MM.1S (cell line): ENCODE measurements at regions not wholly inside any gene's neighbourhood (a gene's known extent, or its start where the extent isn't known, plus 50 kb on each side); places are given as distances from the start of the nearest gene placed in this dataset.

Source experiments
- DNase-seq: peaks from one replicate; pipeline ENCODE4 v3.0.0-alpha.2; 2015
- H2AFZ ChIP-seq: fragments of 300-600 bp; sonication (generic); 2 replicates; pipeline ENCODE4 v1.6.0; 2016; ENCODE audit warnings: antibody characterized with exemption, low read length
- H3F3A ChIP-seq: fragments of 300-600 bp; sonication (generic); 2 replicates; pipeline ENCODE4 v1.6.1; 2016; ENCODE audit warnings: mild to moderate bottlenecking, antibody characterized with exemption, low read length, moderate library complexity, mixed read lengths; ENCODE audit not compliant: insufficient read depth
- H3K27ac ChIP-seq: fragments of 300-600 bp; sonication (generic); 2 replicates; pipeline ENCODE4 v1.5.1; 2016; ENCODE audit warnings: mild to moderate bottlenecking, low read length
- H3K27me3 ChIP-seq: fragments of 300-600 bp; sonication (generic); replicated peaks from 2 replicates; pipeline ENCODE4 v1.6.0; 2016; ENCODE audit warnings: low read length; ENCODE audit not compliant: insufficient read depth
- H3K36me3 ChIP-seq: fragments of 300-600 bp; sonication (generic); replicated peaks from 2 replicates; pipeline ENCODE4 v1.6.1; 2016; ENCODE audit warnings: mild to moderate bottlenecking, low read length, mixed read lengths; ENCODE audit not compliant: insufficient read depth
- H3K4me1 ChIP-seq: fragments of 300-600 bp; sonication (generic); 2 replicates; pipeline ENCODE4 v1.6.1; 2016; ENCODE audit warnings: low read length, mixed read lengths
- H3K4me2 ChIP-seq: fragments of 300-600 bp; sonication (generic); 2 replicates; pipeline ENCODE4 v1.6.0; 2016; ENCODE audit warnings: low read depth, low read length
- H3K4me3 ChIP-seq: fragments of 300-600 bp; sonication (generic); 2 replicates; pipeline ENCODE4 v1.5.1; 2016; ENCODE audit warnings: low read length, mixed read lengths
- H3K79me2 ChIP-seq: fragments of 300-600 bp; sonication (generic); 2 replicates; pipeline ENCODE4 v1.6.1; 2016; ENCODE audit warnings: mixed run types, low read length, mixed read lengths
- H3K9ac ChIP-seq: fragments of 300-600 bp; sonication (generic); 2 replicates; pipeline ENCODE4 v1.6.1; 2016; ENCODE audit warnings: low read length, mixed read lengths
- H3K9me2 ChIP-seq: fragments of 300-600 bp; sonication (generic); replicated peaks from 2 replicates; pipeline ENCODE4 v1.6.1; 2016; ENCODE audit warnings: mild to moderate bottlenecking, low read length, mixed read lengths; ENCODE audit not compliant: insufficient read depth
- H3K9me3 ChIP-seq: fragments of 300-600 bp; sonication (generic); replicated peaks from 2 replicates; pipeline ENCODE4 v1.6.1; 2016; ENCODE audit warnings: mild to moderate bottlenecking, low read length, mixed read lengths; ENCODE audit not compliant: insufficient read depth
- H4K20me1 ChIP-seq: fragments of 300-600 bp; sonication (generic); 2 replicates; pipeline ENCODE4 v1.6.1; 2016; ENCODE audit warnings: mild to moderate bottlenecking, low read length, moderate library complexity, mixed read lengths; ENCODE audit not compliant: insufficient read depth
- EZH2 ChIP-seq: fragments of 300-600 bp; sonication (generic); optimal IDR thresholded peaks from 2 replicates; pipeline ENCODE3; 2017; ENCODE audit warnings: low read depth, mild to moderate bottlenecking, antibody characterized with exemption, low read length, mixed read lengths
- EZH2phosphoT487 ChIP-seq: fragments of 300-600 bp; sonication (generic); IDR thresholded peaks from 2 replicates; pipeline ENCODE4 v1.6.1; 2018; ENCODE audit warnings: antibody characterized with exemption, low read length
- TF ChIP-seq, protein P1 (sequence below): fragments of 300-600 bp; sonication (generic); IDR thresholded peaks from 2 replicates; pipeline ENCODE4 v1.5.1; 2016; ENCODE audit warnings: antibody characterized with exemption, low read length, mixed read lengths

DNA sequence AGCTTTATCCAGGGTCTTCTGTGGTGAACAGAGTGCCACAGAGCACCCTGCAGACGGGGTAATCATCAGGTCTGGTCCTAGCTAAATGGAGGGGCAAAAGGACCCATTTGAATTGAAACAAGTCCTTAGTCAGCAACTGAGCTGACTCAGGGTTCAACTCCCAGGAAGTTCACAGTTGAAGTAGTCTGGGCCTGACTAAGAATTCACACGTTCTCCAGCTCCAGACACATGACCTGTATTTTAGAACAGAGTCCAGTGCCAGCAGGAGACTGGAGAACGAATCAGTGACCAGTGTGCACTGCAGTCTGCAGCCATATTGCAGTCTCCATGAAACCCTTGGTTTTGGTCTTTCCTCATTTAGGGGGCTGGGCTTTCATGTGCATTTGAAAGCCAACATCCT is 85.2 kb downstream of the ELOVL4 start:
- no peaks in the 10 kb centered on the region for H3K27me3 ChIP-seq
- no peak overlapping the region for H3K9ac ChIP-seq
- H3K4me2 ChIP-seq: no peak overlapping the region
- no peaks in the 10 kb centered on the region for H3K36me3 ChIP-seq
- H3K4me3 ChIP-seq: no peak overlapping the region
- no peak overlapping the region for H3K27ac ChIP-seq
- no peaks in the 10 kb centered on the region for H3K9me3 ChIP-seq
- no peaks in the 10 kb centered on the region for H3K4me1 ChIP-seq
- DNase-seq: no peak
- TF ChIP-seq, protein P1, sequence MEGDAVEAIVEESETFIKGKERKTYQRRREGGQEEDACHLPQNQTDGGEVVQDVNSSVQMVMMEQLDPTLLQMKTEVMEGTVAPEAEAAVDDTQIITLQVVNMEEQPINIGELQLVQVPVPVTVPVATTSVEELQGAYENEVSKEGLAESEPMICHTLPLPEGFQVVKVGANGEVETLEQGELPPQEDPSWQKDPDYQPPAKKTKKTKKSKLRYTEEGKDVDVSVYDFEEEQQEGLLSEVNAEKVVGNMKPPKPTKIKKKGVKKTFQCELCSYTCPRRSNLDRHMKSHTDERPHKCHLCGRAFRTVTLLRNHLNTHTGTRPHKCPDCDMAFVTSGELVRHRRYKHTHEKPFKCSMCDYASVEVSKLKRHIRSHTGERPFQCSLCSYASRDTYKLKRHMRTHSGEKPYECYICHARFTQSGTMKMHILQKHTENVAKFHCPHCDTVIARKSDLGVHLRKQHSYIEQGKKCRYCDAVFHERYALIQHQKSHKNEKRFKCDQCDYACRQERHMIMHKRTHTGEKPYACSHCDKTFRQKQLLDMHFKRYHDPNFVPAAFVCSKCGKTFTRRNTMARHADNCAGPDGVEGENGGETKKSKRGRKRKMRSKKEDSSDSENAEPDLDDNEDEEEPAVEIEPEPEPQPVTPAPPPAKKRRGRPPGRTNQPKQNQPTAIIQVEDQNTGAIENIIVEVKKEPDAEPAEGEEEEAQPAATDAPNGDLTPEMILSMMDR: no peak
- TF ChIP-seq EZH2phosphoT487: no peak
- no peak for TF ChIP-seq EZH2
- H3K79me2 ChIP-seq: no peaks in the 10 kb centered on the region
- H3F3A ChIP-seq: no peaks in the 10 kb centered on the region
- H3K9me2 ChIP-seq: no peaks in the 10 kb centered on the region
- no peaks in the 10 kb centered on the region for H4K20me1 ChIP-seq
- H2AFZ ChIP-seq: no peak overlapping the region

- no peak overlapping the region for H2AFZ ChIP-seq
- H3K4me1 ChIP-seq: no peaks in the 10 kb centered on the region
- H3K4me3 ChIP-seq: no peak overlapping the region
- no peaks in the 10 kb centered on the region for H3K79me2 ChIP-seq
- H3K36me3 ChIP-seq: no peaks in the 10 kb centered on the region
- TF ChIP-seq, protein P1: no peak
- no peak for TF ChIP-seq EZH2phosphoT487
- no peak for TF ChIP-seq EZH2
- H3K9me2 ChIP-seq: no peaks in the 10 kb centered on the region
- H3K27me3 ChIP-seq: no peaks in the 10 kb centered on the region
- no peak for DNase-seq
- H3K9me3 ChIP-seq: no peaks in the 10 kb centered on the region
- no peaks in the 10 kb centered on the region for H4K20me1 ChIP-seq
- H3K9ac ChIP-seq: no peak overlapping the region
- no peaks in the 10 kb centered on the region for H3F3A ChIP-seq
- no peak overlapping the region for H3K4me2 ChIP-seq
- no peak overlapping the region for H3K27ac ChIP-seq
Observed at GRCh38 chr6:79861023-79861422, 86.3 kb downstream of the ELOVL4 start.

GRCh38 chr6:79847426-79847825 is 99.9 kb downstream of the ELOVL4 start:
- no peaks in the 10 kb centered on the region for H3K36me3 ChIP-seq
- no peaks in the 10 kb centered on the region for H3K79me2 ChIP-seq
- H3K9ac ChIP-seq: no peak overlapping the region
- H4K20me1 ChIP-seq: no peaks in the 10 kb centered on the region
- no peaks in the 10 kb centered on the region for H3K4me1 ChIP-seq
- no peak overlapping the region for H3K4me2 ChIP-seq
- DNase-seq: no peak
- TF ChIP-seq EZH2 (no peak), EZH2phosphoT487 (no peak)
- TF ChIP-seq, protein P1: no peak
- H3K27me3 ChIP-seq: no peaks in the 10 kb centered on the region
- no peak overlapping the region for H3K4me3 ChIP-seq
- no peaks in the 10 kb centered on the region for H3F3A ChIP-seq
- no peaks in the 10 kb centered on the region for H3K9me2 ChIP-seq
- no peaks in the 10 kb centered on the region for H3K9me3 ChIP-seq
- H2AFZ ChIP-seq: no peak overlapping the region
- no peak overlapping the region for H3K27ac ChIP-seq
